GM21619 (cell line): ENCODE measurements at regions not wholly inside any gene's neighbourhood (a gene's known extent, or its start where the extent isn't known, plus 50 kb on each side); places are given as distances from the start of the nearest gene placed in this dataset.
"Not testable (repeated sequence)": the region's sequence is repeated elsewhere in the genome, so short reads cannot be mapped to it uniquely, and the experiment has no call there.

Experiments used
- ATAC-seq: cut with Tn5 transposase; IDR thresholded peaks from one replicate; pipeline ENCODE4 v1.9.1; 2021; ENCODE audit not compliant: unreplicated experiment

DNA sequence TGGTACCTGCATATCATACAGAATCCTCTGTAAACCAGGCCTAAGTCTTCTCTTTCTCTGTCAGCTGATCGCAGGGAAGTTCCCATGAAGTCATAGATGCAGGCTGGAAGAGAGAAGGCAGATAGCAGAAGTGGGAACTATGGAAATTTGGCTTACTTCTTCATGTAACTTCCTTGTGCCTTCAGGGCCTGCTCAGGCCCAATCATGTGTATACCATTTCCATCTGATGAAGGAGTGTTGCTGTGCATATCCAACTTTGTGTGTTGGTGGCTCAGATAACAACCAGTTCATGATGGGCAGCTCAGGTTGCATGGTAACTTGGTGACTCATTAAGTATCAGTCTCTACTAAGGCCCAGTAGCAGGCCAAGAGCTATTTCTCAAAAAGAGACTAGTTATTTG, 53.1 kb upstream of the CEP295 start:
- peak; percentile 40 for ATAC-seq

GRCh38 chr11:93606721-93607120, 54.8 kb upstream of the CEP295 start:
- ATAC-seq = no peak

GRCh38 chr11:93606314-93606713, 55.2 kb upstream of the CEP295 start:
- no peak for ATAC-seq

DNA sequence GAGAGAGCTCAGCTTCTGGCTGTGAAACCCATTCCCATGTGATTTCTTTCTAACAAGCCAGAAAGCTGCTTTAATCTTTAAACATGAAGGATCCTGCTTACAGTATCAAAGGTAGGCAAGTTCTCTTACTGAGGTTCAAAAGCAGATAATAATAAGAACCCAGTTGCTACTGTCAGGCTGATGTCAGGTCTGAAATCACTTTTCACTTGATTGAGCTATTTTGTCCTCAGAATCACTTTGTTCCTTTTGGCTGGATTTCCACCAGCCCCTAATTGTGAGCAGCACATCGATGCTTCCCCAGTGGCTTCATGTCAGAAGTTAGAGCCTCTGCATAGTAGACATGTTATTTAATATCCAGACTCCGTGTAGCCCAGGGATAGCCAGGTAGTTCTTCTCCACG, 55.8 kb upstream of the CEP295 start:
- ATAC-seq = no peak

DNA sequence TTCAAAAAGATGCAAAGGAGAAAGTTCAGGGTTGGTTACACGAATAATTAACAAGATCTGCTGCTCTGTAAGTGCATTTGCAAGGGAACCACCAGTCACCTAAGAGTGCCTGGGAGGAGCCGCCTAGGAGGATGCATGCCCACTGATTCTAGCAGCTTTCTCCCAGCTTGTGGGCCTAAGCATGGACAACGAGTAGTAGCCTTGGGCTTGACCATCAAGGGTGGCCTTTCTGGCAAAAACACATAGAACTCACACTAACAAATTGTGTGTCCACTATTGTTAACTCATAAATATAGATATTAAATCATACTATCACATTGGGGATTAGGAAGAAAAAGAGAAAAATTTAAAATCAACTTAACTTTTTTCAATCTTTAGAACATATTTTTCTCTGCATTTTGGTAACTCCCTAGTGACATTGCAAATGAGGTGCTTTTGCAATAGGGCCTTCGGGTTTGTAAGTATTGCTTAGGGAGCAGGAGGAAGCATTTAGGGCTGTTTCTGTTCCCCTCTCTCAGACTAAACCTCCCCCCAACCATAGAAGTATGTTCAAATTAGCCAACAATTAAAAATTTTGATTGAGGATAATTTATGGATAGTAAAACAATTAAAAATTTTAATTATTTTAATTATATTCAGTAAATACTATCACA, 57.3 kb upstream of the CEP295 start:
- no peak for ATAC-seq

- ATAC-seq = no peak
Observed at GRCh38 chr11:93603225-93604007, 58.1 kb upstream of the CEP295 start.

DNA sequence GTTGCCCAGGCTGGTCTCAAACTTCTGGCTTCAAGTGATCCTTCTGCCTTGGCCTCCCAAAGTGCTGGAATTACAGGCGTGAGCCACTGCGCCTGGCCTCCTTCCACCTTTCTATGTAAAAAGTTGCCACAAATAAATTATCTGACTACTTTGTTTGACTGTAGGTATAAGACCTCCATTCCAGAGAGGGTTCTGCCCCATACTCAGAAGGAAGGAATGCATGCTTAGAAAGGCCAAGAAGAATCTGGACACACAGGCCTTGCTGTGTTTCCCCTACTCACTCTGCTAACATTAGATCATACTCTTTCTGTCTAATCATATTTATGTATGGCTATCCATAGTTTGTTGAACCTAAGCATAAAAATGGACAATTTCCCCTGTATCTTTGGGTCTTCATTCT, 53.0 kb upstream of the SMCO4 start:
- ATAC-seq = not testable (repeated sequence)
